Loucy (cell line): ENCODE measurements at regions not wholly inside any gene's neighbourhood (a gene's known extent, or its start where the extent isn't known, plus 50 kb on each side); places are given as distances from the start of the nearest gene placed in this dataset.

Experiments
- H2AFZ ChIP-seq: fragments of 200-600 bp; sonication (generic); 2 replicates; pipeline ENCODE4 v1.6.0; 2016; ENCODE audit warnings: antibody characterized with exemption, mild to moderate bottlenecking, low read length, moderate library complexity
- H3F3A ChIP-seq: fragments of 200-600 bp; 2 replicates; pipeline ENCODE4 v1.6.0; 2016; ENCODE audit warnings: antibody characterized with exemption, low read depth, mild to moderate bottlenecking
- H3K27me3 ChIP-seq: fragments of 200-600 bp; sonication (generic); 2 replicates; pipeline ENCODE4 v1.6.1; 2014; ENCODE audit warnings: low read length, mild to moderate bottlenecking; ENCODE audit not compliant: insufficient read depth, poor library complexity, severe bottlenecking
- H3K36me3 ChIP-seq: fragments of 200-600 bp; sonication (generic); 2 replicates; pipeline ENCODE4 v1.6.1; 2016; ENCODE audit warnings: low read length; ENCODE audit not compliant: insufficient read depth
- H3K4me1 ChIP-seq: fragments of 200-600 bp; sonication (generic); 2 replicates; pipeline ENCODE4 v1.5.1; 2014; ENCODE audit warnings: low read length, mild to moderate bottlenecking; ENCODE audit not compliant: insufficient read depth, poor library complexity, severe bottlenecking
- H3K4me2 ChIP-seq: fragments of 200-600 bp; sonication (generic); 2 replicates; pipeline ENCODE4 v1.6.0; 2014; ENCODE audit warnings: antibody characterized with exemption, low read length, low read depth, mild to moderate bottlenecking; ENCODE audit not compliant: poor library complexity, severe bottlenecking
- H3K4me3 ChIP-seq: fragments of 200-600 bp; sonication (generic); 2 replicates; pipeline ENCODE4 v1.5.1; 2014; ENCODE audit warnings: low read length, mild to moderate bottlenecking, mixed read lengths; ENCODE audit not compliant: poor library complexity, severe bottlenecking
- H3K79me2 ChIP-seq: fragments of 200-600 bp; sonication (generic); 2 replicates; pipeline ENCODE4 v1.6.1; 2014; ENCODE audit warnings: low read length; ENCODE audit not compliant: insufficient read depth
- H3K9ac ChIP-seq: fragments of 200-600 bp; sonication (generic); 2 replicates; pipeline ENCODE4 v1.6.0; 2014; ENCODE audit warnings: mild to moderate bottlenecking, low read depth, low read length, moderate library complexity; ENCODE audit not compliant: poor library complexity, severe bottlenecking
- H3K9me2 ChIP-seq: fragments of 200-600 bp; sonication (generic); replicated peaks from 2 replicates; pipeline ENCODE4 v1.6.1; 2016; ENCODE audit warnings: low read depth, low read length, mixed read lengths
- H3K9me3 ChIP-seq: fragments of 200-600 bp; sonication (generic); 2 replicates; pipeline ENCODE4 v1.6.1; 2014; ENCODE audit warnings: mild to moderate bottlenecking, antibody characterized with exemption, low read length, low read depth; ENCODE audit not compliant: insufficient read depth
- H4K20me1 ChIP-seq: fragments of 200-600 bp; sonication (generic); 2 replicates; pipeline ENCODE4 v1.6.0; 2014; ENCODE audit warnings: antibody characterized with exemption, low read length, mild to moderate bottlenecking; ENCODE audit not compliant: insufficient read depth, poor library complexity, severe bottlenecking
- EZH2phosphoT487 ChIP-seq: fragments of 200-600 bp; IDR thresholded peaks from 2 replicates; pipeline ENCODE4 v1.6.1; 2018; ENCODE audit warnings: antibody characterized with exemption, mild to moderate bottlenecking, moderate library complexity, borderline replicate concordance
- TF ChIP-seq, protein P1 (sequence below): fragments of 200-600 bp; sonication (generic); conservative IDR thresholded peaks from 2 replicates; pipeline ENCODE4 v1.5.1; 2014; ENCODE audit warnings: mild to moderate bottlenecking, antibody characterized with exemption, low read length

DNA sequence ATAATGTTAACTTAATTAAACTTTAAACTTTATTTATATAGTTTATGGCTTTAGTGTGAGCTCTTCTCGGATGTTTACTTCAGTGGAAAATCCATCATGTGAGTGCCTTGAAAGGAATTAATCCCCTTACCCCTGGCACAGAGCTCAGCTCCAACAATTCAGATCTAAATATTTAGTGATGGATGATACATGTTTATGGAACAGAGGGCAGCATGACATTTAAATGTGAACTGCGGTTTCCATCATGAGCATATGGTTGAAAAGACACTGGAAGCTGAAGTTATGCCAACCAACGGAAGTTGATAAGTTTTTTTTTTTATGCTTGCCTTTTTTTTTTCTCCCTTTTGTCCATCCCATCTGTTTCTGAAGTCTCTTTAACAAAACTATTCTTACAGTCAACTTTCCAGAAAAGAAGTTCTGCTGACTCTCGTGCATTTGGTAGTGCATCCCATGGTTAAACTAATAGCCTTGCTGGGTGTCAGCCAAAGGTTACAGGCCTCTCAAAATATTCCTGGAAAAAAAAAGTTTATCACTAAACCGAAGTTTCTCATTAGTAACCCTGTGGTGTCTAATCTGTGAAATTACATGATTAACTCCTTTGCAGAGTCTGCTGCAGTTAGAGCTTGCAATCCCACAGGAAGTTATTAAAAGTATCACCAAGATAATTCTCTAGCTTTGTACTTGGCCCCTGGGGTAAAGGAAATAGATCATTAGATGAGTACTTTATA is 243.9 kb upstream of the TCF21 start:
- H3K4me1 ChIP-seq: no peaks in the 10 kb centered on the region
- H3K9ac ChIP-seq: no peak overlapping the region
- no peaks in the 10 kb centered on the region for H3F3A ChIP-seq
- no peak overlapping the region for H3K4me3 ChIP-seq
- no peaks in the 10 kb centered on the region for H3K79me2 ChIP-seq
- no peak overlapping the region for H3K4me2 ChIP-seq
- H3K27me3 ChIP-seq: no peaks in the 10 kb centered on the region
- no peaks in the 10 kb centered on the region for H3K9me2 ChIP-seq
- no peak overlapping the region for H2AFZ ChIP-seq
- H3K9me3 ChIP-seq: no peaks in the 10 kb centered on the region
- H3K36me3 ChIP-seq: no peaks in the 10 kb centered on the region
- H4K20me1 ChIP-seq: no peaks in the 10 kb centered on the region
- TF ChIP-seq, protein P1, sequence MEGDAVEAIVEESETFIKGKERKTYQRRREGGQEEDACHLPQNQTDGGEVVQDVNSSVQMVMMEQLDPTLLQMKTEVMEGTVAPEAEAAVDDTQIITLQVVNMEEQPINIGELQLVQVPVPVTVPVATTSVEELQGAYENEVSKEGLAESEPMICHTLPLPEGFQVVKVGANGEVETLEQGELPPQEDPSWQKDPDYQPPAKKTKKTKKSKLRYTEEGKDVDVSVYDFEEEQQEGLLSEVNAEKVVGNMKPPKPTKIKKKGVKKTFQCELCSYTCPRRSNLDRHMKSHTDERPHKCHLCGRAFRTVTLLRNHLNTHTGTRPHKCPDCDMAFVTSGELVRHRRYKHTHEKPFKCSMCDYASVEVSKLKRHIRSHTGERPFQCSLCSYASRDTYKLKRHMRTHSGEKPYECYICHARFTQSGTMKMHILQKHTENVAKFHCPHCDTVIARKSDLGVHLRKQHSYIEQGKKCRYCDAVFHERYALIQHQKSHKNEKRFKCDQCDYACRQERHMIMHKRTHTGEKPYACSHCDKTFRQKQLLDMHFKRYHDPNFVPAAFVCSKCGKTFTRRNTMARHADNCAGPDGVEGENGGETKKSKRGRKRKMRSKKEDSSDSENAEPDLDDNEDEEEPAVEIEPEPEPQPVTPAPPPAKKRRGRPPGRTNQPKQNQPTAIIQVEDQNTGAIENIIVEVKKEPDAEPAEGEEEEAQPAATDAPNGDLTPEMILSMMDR: no peak
- TF ChIP-seq EZH2phosphoT487: no peak

DNA sequence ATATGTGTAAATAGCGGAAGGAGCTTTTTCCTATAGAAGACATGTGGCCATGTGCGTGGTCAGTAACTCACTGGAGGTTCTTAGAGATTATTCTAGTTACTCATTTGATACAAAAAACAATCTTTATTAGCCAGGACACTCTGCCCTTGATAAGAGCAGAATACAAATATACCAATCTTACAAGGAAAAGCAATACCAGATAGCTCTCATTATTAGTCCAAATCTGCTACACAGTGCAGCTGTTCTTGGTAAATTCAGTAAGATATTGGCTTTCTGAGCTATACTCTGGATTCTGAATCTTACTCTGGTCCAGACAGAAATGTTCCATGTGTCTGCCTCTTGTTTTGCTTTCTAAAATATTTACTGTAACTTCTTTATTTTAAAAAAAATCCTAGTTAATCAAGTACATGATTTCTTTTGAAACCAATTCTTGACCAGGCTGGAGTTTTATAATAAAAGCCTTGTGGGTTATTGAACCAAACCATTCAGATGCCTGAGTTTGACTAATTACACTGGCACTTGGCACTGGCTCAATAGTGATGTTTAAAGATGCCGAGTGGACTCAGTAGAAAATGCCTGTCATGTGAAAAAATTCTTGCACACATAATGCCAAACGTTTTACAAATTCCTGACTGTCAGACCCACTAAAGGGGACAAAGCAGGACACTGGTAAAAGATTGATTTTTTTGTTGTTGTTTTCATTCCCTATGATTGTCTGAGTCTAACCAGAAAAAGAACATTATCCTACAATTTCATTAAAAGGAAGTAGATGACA is 242.8 kb upstream of the TCF21 start:
- no peaks in the 10 kb centered on the region for H4K20me1 ChIP-seq

DNA sequence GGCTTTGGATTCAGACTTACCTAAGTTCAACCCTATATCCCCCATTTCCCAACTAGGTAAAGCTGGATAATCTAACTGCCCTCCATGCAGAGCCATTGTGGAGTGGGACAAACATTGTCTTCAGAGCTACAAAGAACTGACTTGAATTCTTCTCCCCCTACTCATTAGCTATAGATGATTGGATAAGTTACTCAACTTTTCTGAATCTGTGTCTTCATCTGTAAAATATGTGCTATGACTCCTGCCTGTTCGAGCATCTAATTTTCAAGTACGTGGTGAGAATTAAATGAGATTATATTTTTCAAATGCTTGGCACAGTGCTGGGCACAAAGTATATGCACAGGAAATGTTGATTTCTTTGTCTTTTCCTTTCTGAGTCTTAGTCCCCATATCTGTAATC is 240.3 kb upstream of the TCF21 start:
- Histone ChIP-seq H3K9me3 (no peaks in the 10 kb centered on the region), H4K20me1 (no peaks in the 10 kb centered on the region), H2AFZ (no peak overlapping the region), H3K27me3 (no peaks in the 10 kb centered on the region), H3K4me2 (no peak overlapping the region), H3K36me3 (no peaks in the 10 kb centered on the region), H3K4me3 (no peak overlapping the region), H3K9me2 (no peaks in the 10 kb centered on the region), H3K4me1 (no peaks in the 10 kb centered on the region), H3F3A (no peaks in the 10 kb centered on the region), H3K9ac (no peak overlapping the region), H3K79me2 (no peaks in the 10 kb centered on the region)
- TF ChIP-seq, protein P1: no peak
- no peak for TF ChIP-seq EZH2phosphoT487

More for the DNA sequence above, 242.8 kb upstream of the TCF21 start:
- no peaks in the 10 kb centered on the region for H3K9me3 ChIP-seq
- TF ChIP-seq, protein P1: no peak
- no peak for TF ChIP-seq EZH2phosphoT487
- no peaks in the 10 kb centered on the region for H3K79me2 ChIP-seq
- no peaks in the 10 kb centered on the region for H3K27me3 ChIP-seq
- no peak overlapping the region for H3K9ac ChIP-seq
- H3K9me2 ChIP-seq: no peaks in the 10 kb centered on the region
- no peaks in the 10 kb centered on the region for H3K4me1 ChIP-seq
- H3K4me2 ChIP-seq: no peak overlapping the region
- H3K4me3 ChIP-seq: no peak overlapping the region
- no peaks in the 10 kb centered on the region for H3F3A ChIP-seq
- no peak overlapping the region for H2AFZ ChIP-seq
- no peaks in the 10 kb centered on the region for H3K36me3 ChIP-seq
